ENCODE measurements at regions not wholly inside any gene's neighbourhood (a gene's known extent, or its start where the extent isn't known, plus 50 kb on each side); places are given as distances from the start of the nearest gene placed in this dataset.
"Not testable (repeated sequence)": the region's sequence is repeated elsewhere in the genome, so short reads cannot be mapped to it uniquely, and the experiment has no call there.

DNA sequence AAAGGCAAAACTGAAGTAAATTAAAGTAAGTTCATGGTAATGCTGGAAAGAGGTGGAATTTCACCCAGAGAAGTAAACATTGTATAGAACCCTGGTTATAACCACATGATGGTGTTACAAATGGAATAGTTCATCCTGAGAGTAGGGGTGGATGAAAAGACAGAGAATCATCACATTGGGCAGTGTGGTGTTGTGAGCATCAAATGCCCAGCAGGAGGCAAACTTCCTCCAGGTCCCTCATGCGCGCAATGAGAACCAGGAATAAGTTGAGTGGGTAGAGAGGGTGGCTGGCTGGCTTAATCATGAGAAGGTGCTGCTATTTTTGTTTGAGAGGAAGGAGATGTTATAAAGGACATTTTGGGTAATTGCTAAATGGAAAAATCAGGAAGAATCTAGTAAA, 163.3 kb upstream of the HMHB1 start:
- intact Hi-C loops (cut with DNase I) = no loop called here
- DNase-seq (no peak), ATAC-seq (ENCODE audit: poor library complexity) (no peak)

DNA sequence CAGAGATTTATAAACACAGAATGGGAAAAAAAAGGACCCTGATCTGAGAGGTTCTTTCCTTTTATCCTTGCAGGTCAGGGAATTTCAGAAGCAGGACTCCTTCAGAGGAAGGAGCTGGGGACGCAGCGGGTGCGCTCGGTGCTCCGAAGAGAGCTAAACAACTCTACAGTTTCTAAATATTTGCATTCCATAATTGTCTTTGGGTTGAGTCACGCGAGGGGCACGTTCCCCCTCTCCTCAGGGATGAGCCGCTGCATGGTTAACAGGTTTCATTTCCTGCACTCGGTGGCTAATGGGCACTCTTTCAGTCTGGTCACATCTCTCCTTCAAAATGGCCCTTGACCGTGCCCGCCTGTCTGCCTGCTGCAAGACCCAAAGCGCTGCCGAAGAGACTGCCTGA, 165.0 kb upstream of the HMHB1 start:
- DNase-seq = no peak
- ATAC-seq (ENCODE audit: poor library complexity) = no peak
- intact Hi-C loops (cut with DNase I) = no loop called here

DNA sequence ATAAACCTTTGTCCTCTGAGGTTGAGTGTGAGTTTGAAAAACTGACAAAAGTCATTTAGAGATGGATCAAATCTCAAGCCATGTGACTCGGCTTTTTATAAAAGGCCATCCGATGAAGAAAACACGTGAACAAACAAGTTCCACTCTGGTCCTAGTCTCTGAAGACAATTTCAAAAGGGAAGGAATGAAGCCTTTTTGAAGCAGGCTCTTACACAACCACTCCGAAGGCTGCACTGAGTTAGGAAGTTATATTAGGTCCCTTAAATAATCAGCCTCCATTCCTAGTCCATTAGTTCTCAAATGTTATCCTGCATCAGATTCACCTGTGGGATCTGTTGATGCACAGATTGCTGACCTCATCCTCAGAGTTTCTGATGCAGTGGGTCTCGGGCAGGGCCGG, 166.6 kb upstream of the HMHB1 start:
- DNase-seq (no peak), ATAC-seq (ENCODE audit: poor library complexity) (no peak)
- intact Hi-C loops (cut with DNase I) = no loop called here

DNA sequence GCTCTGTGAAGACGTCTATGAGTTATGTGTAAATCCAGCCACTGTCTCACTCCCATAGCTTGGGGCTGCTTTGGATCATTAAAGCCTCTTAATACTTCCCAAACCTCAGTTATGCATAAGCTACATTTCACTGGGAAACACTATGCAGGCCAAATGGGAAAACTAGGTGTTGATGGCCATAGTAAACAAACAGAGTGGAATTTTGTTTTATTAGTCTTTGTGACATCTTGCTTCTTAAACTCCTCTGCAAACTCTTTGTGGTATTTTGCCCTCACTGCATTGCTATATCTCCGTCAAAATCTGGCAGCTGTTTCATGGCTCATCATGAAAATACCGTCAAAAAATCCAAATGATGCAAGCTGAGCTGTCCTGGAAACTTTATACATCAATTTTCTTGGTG, 167.2 kb upstream of the HMHB1 start:
- no peak for DNase-seq
- ATAC-seq (ENCODE audit: poor library complexity) = no peak
- intact Hi-C loops (cut with DNase I) = no loop called here

DNA sequence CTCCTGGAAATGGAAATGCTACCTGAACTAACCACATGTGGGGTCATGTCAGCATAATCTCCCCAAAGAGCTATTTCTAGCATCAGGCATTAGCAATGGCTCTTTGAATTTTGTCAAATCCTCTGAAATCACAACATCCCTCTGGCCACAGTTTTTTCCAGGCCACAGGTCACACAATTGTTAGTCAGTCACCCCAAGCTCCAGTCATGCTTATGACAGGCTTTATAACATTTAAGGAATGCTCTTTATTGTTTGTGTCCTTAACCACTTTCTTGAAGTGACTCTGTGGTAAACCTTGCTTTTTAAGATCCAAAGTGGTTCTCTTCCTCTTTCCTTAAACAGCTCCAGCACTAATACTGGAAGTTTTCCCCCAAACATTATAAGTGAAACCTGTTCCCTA, 169.2 kb upstream of the HMHB1 start:
- DNase-seq = no peak
- intact Hi-C loops (cut with DNase I) = no loop called here
- no peak for ATAC-seq (ENCODE audit: poor library complexity)

DNA sequence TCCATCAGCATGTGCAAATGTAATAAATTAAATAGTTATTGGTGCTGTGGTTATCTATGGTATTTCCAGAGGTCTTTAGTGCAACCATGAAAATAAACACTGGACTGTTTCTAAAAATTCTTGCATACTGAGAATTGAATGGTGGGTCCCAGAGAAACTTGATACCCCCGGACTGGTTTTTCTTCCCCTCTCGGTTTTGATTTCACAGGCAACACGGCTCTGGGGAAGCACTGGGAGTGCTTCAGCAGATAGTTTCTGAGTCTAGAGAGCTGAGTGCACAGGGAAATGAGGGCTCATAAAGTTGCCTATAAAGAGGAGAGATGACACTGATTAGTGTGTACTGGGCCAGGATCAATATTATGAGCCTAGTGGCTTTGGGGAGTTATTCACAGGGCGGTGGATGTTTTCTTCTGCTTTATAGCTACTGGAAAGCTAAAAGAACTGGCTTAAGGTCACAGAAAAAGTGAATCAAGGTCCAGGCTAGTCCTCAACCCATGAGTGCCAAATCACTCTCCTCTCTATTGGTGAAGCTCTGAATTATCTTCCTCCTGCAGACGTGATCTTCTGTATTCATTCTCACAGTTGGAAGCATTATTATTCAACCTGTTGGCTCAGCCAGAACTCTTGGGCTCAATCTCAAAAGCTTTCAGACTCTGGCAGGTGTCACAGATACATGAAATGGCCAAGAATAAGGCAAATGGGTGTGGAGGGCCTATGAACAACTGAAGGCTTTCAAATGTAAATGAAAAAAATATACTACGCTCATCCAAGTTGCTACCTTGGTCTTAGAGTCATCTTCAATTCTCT, 170.2 kb upstream of the HMHB1 start:
- intact Hi-C loops (cut with DNase I) = no loop called here
- DNase-seq (no peak), ATAC-seq (ENCODE audit: poor library complexity) (no peak)

DNA sequence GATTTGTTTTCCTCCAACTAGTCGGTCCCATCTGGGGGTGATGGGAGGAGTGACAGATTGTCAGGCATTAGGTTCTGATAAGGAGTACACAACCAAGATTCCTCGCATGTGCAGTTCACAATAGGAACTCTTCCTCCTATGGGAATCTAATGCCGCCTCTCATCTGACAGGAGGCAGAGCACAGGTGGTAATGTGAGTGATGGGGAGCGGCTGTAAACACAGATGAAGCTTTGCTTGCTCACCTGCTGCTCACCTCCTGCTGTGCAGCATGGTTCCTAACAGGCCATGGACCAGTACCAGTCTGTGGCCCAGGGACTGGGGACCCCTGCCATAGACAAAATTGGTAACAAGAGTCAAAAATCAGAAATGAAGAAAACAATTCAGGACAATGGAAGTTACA, 173.3 kb upstream of the HMHB1 start:
- intact Hi-C loops (cut with DNase I) = no loop called here
- DNase-seq (no peak), ATAC-seq (ENCODE audit: poor library complexity) (no peak)

DNA sequence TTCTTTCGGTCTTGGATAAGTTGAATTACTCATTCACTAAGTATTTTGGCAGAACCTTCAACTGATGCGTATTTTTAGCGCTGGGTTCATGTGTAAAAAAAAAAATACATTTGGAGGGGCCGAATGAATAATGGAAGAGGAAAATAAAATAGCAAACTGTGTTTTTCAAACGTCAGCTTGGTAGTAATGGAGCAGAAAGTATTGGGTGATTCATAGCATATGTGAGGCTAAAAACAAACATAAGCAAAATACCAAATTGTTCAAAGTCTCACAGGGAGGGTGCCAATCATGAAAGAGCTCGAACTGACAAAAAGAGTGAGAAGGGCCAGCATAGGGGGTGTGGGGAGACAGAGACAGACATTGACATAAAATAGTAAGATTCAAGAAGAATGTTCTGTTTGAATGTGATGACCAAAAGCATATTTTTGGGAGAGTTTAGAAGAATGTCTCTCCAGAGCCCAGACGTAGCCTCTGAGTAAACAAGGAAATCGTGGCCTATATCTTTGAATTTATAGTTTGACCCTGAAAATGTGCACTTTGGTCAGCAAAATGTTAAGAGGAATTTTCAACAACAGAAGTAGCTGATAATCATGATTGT, 174.9 kb upstream of the HMHB1 start:
- intact Hi-C loops (cut with DNase I) = no loop called here
- no peak for DNase-seq
- no peak for ATAC-seq (ENCODE audit: poor library complexity)

DNA sequence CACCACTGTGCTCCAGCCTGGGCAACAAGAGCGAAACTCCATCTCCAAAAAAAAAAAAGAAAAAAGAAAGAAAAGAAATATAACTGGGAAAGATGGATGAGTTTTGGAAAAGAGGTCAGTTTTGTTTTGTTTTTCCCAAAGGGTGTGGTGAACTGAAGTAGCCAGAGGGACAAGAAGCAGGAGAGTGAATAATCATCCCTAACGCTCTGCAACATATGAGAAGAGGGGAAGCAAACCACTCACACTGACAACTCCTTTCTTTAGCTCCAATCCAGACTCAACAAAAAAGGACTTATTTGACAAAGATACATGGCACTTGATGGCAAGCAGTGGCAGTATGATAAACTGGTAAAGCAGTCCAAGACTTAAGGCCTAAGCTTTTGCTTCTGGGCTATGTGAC, 176.1 kb upstream of the HMHB1 start:
- no peak for ATAC-seq (ENCODE audit: poor library complexity)
- intact Hi-C loops (cut with DNase I) = no loop called here
- DNase-seq = no peak

DNA sequence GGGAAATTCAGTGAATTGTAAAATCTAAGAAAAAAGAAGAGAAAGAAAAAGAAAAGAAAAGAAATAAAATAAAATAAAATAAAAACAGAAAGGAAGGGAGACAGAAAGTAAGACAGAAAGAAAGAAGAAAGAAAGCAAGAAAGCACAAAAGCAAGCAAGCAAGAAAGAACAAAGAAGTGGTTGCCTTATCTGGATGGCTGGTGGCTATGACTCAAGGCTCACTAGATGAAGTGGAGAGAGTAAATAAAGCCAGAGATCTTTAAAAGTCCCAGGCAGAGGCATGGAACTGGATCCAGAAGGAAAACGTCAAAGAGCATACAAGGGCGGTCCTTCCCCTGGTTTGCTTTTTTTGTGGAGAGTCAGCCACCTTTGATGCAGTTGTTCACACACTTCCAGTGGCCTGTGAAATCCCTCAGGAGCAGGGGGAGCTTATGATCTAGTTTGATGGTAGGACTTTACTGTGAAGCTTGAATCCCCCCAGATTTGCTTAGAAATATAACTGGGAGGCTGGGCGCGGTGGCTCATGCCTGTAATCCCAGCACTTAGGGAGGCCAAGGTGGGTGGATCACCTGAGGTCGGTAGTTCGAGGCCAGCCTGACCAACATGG, 176.7 kb upstream of the HMHB1 start:
- ATAC-seq (ENCODE audit: poor library complexity) (no peak), DNase-seq (no peak)
- intact Hi-C loops (cut with DNase I) = no loop called here

DNA sequence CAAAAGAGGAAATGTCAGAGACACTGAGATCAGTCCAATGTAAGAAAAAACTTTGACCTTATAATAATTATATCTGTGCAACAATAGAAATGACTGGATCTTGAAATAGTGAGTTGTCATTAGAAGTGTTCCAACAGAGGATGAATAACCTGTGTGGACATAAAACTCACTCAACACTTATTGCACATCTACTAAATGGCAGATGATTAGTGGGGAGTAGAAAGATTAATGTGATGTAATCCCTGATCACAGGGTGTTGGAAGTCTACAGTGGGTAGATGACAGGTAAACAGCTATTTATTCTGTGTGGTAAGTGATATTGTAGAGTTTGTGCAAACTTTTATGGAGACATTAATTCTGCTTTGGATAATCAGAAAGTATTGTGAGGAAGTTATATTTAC, 177.3 kb upstream of the HMHB1 start:
- intact Hi-C loops (cut with DNase I) = no loop called here
- ATAC-seq (ENCODE audit: poor library complexity) (no peak), DNase-seq (no peak)

DNA sequence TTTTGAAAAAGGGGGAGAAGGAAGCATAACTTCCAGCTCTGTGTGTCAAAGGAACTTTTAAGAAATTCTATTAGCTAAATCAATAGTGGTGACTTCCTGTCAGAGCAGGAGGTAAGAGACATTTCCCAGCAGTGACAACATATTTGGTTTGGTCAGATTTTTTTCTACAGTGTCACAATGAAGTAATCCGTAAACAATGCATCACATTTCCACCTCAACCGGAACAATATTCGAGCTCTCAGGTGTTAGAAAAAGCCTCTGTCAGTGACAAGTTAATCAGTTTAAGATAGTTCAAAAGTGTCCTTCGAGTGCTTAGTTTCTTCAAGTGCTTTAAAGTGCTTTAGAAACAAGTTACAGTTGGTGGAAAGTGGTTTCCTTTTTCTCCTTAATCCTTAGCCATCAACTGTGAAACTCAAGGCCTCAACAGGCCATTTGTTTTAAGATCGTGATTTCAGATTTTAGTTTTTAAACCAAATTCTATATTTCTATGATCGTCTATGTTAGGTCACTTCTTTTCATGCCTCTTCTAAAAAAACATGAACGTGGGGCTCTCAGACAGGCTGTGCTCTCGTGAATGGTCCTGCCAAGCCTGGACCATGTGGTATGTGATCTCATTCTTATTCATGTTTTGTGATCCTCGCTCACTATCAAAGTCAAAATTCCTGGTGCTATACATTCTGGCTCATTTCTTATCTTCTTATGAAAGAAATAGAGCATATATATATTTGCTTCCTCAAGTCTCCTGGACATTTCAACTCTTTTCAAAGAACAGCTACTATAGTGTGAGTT, 181.9 kb upstream of the HMHB1 start:
- intact Hi-C loops (cut with DNase I) = no loop called here
- ATAC-seq (ENCODE audit: poor library complexity) = no peak
- no peak for DNase-seq

DNA sequence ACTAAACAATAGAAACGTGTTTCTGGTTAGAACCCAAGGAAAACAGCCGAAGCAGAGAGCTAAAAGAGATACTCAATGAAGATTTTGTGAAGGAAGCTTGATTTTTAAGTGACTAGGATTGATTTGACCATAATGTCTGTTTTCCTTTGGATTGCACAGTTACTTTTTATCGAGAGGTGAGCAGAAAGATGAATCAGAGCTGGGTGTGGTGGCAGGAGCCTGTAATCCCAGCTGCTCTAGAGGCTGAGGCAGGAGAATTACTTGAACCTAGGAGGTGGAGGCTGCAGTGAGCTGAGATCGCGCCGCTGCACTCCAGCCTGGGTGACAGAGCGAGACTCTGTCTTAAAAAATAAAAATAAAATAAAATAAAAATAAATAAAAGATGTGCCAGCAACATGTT, 186.9 kb upstream of the HMHB1 start:
- intact Hi-C loops (cut with DNase I); ATAC-seq (ENCODE audit: poor library complexity); DNase-seq: not testable (repeated sequence)

DNA sequence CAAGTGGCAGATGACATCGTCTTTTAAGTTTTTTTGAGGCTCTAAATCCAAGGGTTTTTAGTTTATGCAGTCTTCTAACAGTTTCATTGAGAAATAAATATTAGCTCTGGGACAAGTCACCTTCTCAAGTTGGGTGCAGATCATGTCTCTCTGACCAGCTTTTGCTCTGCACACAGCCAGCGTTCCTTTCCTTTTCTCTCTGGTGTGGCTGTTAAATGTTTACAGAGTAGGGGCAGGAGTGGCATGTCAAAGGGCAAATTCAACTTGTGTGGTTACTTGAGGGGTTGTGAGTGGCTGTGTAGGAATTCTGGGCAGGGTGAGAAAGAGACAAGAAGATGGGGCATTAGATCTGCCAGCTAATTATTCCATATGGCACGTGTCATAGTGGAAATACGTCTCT, 187.5 kb upstream of the HMHB1 start:
- DNase-seq (no peak), ATAC-seq (ENCODE audit: poor library complexity) (no peak)
- intact Hi-C loops (cut with DNase I) = no loop called here

DNA sequence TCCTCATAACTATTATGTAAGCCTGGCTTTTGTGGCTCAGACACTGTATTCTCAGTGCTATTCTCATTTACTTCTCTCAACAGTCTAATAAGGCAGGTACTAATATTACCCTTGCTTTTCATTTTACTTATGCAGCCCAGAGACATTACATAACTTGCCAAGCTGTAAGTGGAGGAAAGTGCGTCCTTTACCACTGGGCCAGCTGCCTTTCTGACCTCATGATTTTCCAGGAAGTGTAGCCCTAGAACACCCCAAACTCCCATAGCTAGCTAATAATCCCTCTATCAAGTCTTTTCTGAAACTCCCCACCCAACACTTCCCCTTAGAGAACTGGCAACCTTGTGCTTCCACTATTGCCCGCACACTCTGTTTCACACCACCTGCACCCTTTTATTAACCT, 192.9 kb upstream of the HMHB1 start:
- intact Hi-C loops (cut with DNase I) = no loop called here
- DNase-seq (no peak), ATAC-seq (ENCODE audit: poor library complexity) (peak; percentile 69)

DNA sequence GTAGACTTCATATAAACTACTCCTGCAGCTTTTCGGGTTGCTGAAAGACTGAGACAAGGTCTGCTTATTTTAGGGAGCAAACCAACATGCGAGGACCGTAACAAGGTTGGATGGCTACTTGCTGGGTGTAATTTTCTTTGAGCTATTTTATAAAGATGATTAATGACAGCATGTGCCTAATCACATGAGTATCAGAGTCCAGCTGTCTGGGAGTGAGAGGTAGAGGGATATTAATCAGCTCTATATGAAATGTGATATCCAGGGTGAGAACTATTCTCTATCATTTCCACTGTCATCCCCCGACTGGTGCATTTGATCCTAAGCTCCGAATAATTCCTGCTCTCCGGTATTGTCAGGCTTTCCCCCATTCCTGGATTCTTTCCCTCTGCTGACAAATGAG, 193.8 kb upstream of the HMHB1 start:
- DNase-seq = no peak
- intact Hi-C loops (cut with DNase I) = no loop called here

DNA sequence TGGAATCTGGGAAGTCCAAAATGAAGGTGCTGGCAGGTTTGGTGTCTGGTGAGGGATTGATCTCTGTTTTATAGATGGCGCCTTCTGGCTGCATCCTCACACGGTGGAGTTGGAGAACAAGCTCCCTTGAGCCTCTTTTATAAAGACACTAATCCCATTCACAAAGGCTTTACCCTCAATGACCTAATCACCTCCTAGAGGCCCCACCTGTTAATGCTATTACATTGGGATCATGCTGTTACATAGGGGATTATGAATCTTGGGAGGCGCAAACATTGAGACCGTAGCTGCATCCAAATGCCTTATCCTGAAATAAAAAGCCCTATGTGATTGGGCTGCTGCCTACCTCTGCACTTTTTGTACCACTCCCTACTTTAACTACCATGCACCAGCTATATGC, 197.1 kb upstream of the HMHB1 start:
- ATAC-seq (ENCODE audit: poor library complexity) (no peak), DNase-seq (no peak)
- intact Hi-C loops (cut with DNase I) = no loop called here

More for the DNA sequence above, 193.8 kb upstream of the HMHB1 start:
- no peak for ATAC-seq (ENCODE audit: poor library complexity)

DNA sequence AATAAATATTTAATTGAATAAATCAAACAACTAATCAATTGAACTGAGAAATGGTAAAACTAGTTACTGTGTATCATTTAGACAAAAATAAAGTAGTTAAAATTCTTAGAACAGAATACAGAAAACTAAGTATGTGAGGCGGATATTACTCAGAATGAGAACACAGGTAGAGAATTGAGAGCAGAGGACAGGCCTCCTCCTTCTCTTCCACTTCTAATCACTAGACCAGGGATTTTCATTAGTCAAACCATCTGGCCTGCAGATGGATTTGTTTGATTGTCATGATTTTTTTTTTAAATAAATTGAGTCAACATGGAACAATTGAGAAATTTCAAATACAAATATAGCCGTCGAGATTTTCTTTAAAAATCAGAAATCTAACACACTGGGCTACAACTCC, 198.6 kb upstream of the HMHB1 start:
- no peak for ATAC-seq (ENCODE audit: poor library complexity)
- intact Hi-C loops (cut with DNase I) = no loop called here
- DNase-seq = no peak

DNA sequence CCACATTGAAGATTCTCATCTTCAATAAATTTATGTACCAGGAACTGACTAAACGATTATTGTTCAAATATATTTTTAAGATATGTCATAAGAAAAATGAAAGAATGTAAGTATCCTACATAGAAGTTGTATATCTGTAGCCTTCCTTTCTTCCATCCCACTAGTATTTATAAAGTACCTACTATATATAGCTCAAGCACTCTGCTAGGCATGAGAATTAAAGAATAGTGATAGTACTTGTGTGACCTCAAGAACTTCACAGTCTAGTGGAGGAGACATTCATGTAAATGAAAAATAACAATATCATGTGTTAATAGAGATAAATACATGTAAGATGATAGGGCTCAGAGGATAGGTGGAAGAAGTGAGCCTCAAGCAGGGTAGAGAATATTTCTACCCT, 201.0 kb upstream of the HMHB1 start:
- no peak for DNase-seq
- intact Hi-C loops (cut with DNase I) = no loop called here
- peak; percentile 62 for ATAC-seq (ENCODE audit: poor library complexity)

Measured in Right ventricle myocardium superior (tissue), 1 donor.